Stomach (tissue), 8 donors: ENCODE measurements at regions not wholly inside any gene's neighbourhood (a gene's known extent, or its start where the extent isn't known, plus 50 kb on each side); places are given as distances from the start of the nearest gene placed in this dataset.

Source experiments
- DNase-seq, 2 donors: peaks; one replicate each; pipeline versions ENCODE4 v3.0.0 to v3.0.0-alpha.2; 2013 to 2019
- H3K27ac ChIP-seq, 5 donors: fragments of 200-600 bp in 4 of 5; sonication (generic) in 4 of 5; one replicate each; pipeline ENCODE4 v1.5.1; 2013 to 2019; ENCODE audit warnings: mild to moderate bottlenecking in 1 of 5, moderate library complexity in 1 of 5
- H3K27me3 ChIP-seq, 3 donors: fragments of 200-600 bp; sonication (generic); one replicate each; pipeline ENCODE4 v1.5.1; 2017 to 2019; ENCODE audit warnings: mixed run types in 1 of 3
- H3K36me3 ChIP-seq, 4 donors: fragments of 200-600 bp; sonication (generic); 1 replicate in 3 of 4; 2 replicates in 1 of 4; pipeline ENCODE4 v1.5.1; 2016 to 2019
- H3K4me1 ChIP-seq, 4 donors: fragments of 200-600 bp; sonication (generic); one replicate each; pipeline ENCODE4 v1.5.1; 2016 to 2019
- H3K4me3 ChIP-seq, 4 donors: fragments of 200-600 bp; sonication (generic) in 3 of 4; one replicate each; pipeline ENCODE4 v1.5.1; 2016 to 2019; ENCODE audit warnings: mild to moderate bottlenecking in 1 of 4
- H3K9me3 ChIP-seq, 4 donors: fragments of 200-600 bp; sonication (generic); one replicate each; pipeline ENCODE4 v1.5.1; 2016 to 2019
- EP300 ChIP-seq: sonication (generic); formaldehyde crosslinking; IDR thresholded peaks from one replicate; pipeline ENCODE4 v1.6.1; 2017; ENCODE audit warnings: antibody characterized with exemption
- POLR2A ChIP-seq, 4 donors: fragments of 450-650 bp; IDR thresholded peaks; one replicate each; pipeline ENCODE4 v1.6.1; 2016; ENCODE audit warnings: antibody characterized with exemption in 4 of 4, control low read depth in 2 of 4, mild to moderate bottlenecking in 1 of 4, moderate library complexity in 1 of 4
- POLR2AphosphoS5 ChIP-seq, 3 donors: sonication (generic); formaldehyde crosslinking; IDR thresholded peaks; one replicate each; pipeline ENCODE4 v1.6.1; 2016; ENCODE audit warnings: antibody characterized with exemption in 3 of 3
- WGBS, 5 donors: extraction: QIAGEN DNeasy Blood & Tissue Kit in 3 of 5; methylation state at CpG; one replicate each; pipeline versions ENCODE4 v1.1.5 to v1.1.7; 2013 to 2018; 5-methylcytosine and 5-hydroxymethylcytosine counted together
- intact Hi-C: fragments of 100-400 bp; cut with DNase I; formaldehyde crosslinking; loops from one replicate; pipeline ENCODE4 v1.15.1; 2023; ENCODE audit warnings: low total_unique reads
- TF ChIP-seq, protein P1 (sequence below), 7 experiments: fragments of 450-650 bp in 4 of 7; fragments of 200-600 bp in 3 of 7; sonication (generic) in 3 of 7; IDR thresholded peaks; one replicate each; pipeline ENCODE4 v1.5.1; 2016 to 2019; ENCODE audit warnings: antibody characterized with exemption in 7 of 7, control low read depth in 2 of 7, mild to moderate bottlenecking in 1 of 7
- donor health status: healthy with polysubstance abuse.
- donor health status: Bipolar disorder and iron deficiency.
- donor health status: healthy.

DNA sequence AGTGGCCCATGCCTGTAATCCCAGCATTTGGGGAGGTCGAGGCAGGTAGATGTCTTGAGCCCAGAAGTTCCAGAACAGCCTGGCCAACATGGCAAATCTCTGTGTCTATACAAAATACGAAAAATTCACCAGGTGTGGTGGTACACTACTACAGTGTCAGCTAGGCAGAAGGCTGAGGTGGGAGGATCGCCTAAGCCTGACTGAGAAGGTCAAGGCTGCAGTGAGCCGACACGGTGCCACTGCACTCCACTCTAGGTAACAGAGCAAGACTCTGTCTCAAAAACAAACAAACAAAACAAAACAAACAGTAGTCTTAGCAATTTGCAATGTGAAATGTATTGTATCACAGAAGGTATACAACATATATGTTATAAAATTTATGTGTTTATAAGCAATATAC lies 348.0 kb downstream of the SEMA3D start:
- intact Hi-C loops, result no loop called here
- no peaks in the 10 kb centered on the region for H3K27me3 ChIP-seq
- no peak overlapping the region for H3K27ac ChIP-seq
- TF ChIP-seq POLR2AphosphoS5 (IDR thresholded peaks at IDR 0.05), result no peak
- TF ChIP-seq, protein P1, sequence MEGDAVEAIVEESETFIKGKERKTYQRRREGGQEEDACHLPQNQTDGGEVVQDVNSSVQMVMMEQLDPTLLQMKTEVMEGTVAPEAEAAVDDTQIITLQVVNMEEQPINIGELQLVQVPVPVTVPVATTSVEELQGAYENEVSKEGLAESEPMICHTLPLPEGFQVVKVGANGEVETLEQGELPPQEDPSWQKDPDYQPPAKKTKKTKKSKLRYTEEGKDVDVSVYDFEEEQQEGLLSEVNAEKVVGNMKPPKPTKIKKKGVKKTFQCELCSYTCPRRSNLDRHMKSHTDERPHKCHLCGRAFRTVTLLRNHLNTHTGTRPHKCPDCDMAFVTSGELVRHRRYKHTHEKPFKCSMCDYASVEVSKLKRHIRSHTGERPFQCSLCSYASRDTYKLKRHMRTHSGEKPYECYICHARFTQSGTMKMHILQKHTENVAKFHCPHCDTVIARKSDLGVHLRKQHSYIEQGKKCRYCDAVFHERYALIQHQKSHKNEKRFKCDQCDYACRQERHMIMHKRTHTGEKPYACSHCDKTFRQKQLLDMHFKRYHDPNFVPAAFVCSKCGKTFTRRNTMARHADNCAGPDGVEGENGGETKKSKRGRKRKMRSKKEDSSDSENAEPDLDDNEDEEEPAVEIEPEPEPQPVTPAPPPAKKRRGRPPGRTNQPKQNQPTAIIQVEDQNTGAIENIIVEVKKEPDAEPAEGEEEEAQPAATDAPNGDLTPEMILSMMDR (IDR thresholded peaks at IDR 0.05), result no peak
- no peak for TF ChIP-seq POLR2A (IDR thresholded peaks at IDR 0.05)
- TF ChIP-seq EP300, result no peak
- no peaks in the 10 kb centered on the region for H3K36me3 ChIP-seq
- WGBS, 5 donors, result 65 to 86% (median 79%) methylated on average over 5 of the region's 5 CpGs
- H3K4me3 ChIP-seq, result no peak overlapping the region
- DNase-seq, result no peak
- no peaks in the 10 kb centered on the region for H3K9me3 ChIP-seq
- no peaks in the 10 kb centered on the region for H3K4me1 ChIP-seq

DNA sequence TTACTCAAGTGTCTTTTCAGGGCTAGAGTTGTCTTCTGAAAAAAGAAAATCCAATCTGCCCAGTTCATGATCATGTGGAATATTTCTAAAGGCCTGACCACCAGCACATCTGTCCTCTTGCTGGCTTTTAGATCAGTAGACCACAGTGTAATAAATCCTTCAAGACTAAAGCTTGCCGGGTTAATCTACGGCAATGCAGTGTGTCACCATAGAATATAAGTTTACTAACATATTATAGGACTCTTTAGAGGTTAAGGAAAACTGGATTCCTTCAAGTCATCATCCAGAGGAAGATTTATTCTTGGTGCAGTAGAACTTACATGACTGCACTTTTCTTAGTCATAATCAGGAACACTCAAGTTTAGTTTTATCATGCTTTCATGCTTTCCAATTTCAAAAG lies 349.5 kb downstream of the SEMA3D start:
- Histone ChIP-seq H3K27ac (no peak overlapping the region), H3K9me3 (no peaks in the 10 kb centered on the region), H3K4me1 (no peaks in the 10 kb centered on the region), H3K4me3 (no peak overlapping the region), H3K36me3 (no peaks in the 10 kb centered on the region), H3K27me3 (no peaks in the 10 kb centered on the region)
- no peak for DNase-seq
- WGBS, 5 donors, result 69 to 83% (median 80%) methylated on average over 2 of the region's 2 CpGs
- intact Hi-C loops, result no loop called here
- TF ChIP-seq POLR2A (IDR thresholded peaks at IDR 0.05) (no peak), EP300 (no peak), POLR2AphosphoS5 (IDR thresholded peaks at IDR 0.05) (no peak)
- TF ChIP-seq, protein P1 (IDR thresholded peaks at IDR 0.05), result no peak

DNA sequence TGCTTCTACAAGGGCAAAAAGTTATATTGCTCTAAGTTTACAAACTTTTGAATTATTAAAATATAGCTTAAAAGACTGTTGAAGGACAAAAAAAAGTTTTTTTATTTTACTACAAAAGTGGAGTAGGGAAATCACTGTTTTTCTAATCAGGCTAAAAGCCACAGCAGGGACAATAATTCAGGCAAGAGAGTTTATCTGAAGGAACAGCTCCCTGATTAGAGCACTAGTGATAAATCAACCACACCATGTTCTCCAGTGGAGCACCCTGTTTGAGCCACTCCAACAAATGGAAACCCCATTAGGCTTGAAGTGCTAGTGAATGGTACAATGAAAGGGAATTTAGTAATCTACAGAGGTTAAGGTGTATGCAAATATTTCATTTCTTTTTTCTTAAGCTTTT lies 357.1 kb downstream of the SEMA3D start:
- no peaks in the 10 kb centered on the region for H3K36me3 ChIP-seq
- no peaks in the 10 kb centered on the region for H3K4me1 ChIP-seq
- H3K9me3 ChIP-seq, result no peaks in the 10 kb centered on the region
- intact Hi-C loops, result no loop called here
- H3K4me3 ChIP-seq, result no peak overlapping the region
- no peak for DNase-seq
- no peaks in the 10 kb centered on the region for H3K27me3 ChIP-seq
- TF ChIP-seq POLR2AphosphoS5 (IDR thresholded peaks at IDR 0.05), result no peak
- TF ChIP-seq, protein P1 (IDR thresholded peaks at IDR 0.05), result no peak
- no peak for TF ChIP-seq POLR2A (IDR thresholded peaks at IDR 0.05)
- no peak for TF ChIP-seq EP300
- no peak overlapping the region for H3K27ac ChIP-seq

DNA sequence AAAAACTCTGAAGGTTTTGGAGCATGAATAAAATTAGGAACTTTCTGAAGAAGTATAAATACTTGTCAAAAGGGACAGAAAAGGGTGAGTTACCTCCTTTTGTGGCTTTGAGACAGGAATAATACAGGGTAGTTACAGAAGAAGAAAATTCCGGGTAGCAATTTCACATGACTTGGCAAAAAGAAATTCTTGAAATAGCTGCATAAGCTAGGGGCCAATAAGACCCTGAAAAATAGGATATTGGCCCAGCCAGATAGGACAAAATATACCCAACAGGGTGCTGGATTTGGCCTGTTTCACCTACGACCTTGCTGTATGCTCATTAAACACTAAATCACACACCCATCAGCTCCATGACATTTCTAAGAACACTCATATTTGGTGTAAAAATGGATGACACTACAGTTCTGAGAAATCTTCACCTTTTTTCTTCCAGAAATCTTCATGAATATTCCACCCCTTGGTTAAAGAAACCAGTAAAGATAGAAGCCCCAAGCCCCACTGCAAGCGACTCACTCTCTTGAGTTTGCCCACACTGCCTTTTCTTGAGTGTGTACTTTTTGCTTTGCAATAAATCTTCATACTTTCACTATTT lies 362.7 kb downstream of the SEMA3D start:
- Histone ChIP-seq H3K27me3 (no peaks in the 10 kb centered on the region), H3K4me1 (no peaks in the 10 kb centered on the region), H3K9me3 (no peaks in the 10 kb centered on the region), H3K27ac (no peak overlapping the region), H3K4me3 (no peak overlapping the region), H3K36me3 (no peaks in the 10 kb centered on the region)
- no peak for DNase-seq
- WGBS, 5 donors, result 76 to 91% (median 87%) methylated on average over 3 of the region's 3 CpGs
- intact Hi-C loops, result no loop called here
- TF ChIP-seq, protein P1 (IDR thresholded peaks at IDR 0.05), result no peak
- TF ChIP-seq POLR2AphosphoS5 (IDR thresholded peaks at IDR 0.05) (no peak), POLR2A (IDR thresholded peaks at IDR 0.05) (no peak), EP300 (no peak)
